HEK293T (cell line): ENCODE measurements at regions not wholly inside any gene's neighbourhood (a gene's known extent, or its start where the extent isn't known, plus 50 kb on each side); places are given as distances from the start of the nearest gene placed in this dataset.

Source experiments
- CTBP1 ChIP-seq: fragments of 450-650 bp; IDR thresholded peaks from 2 replicates; pipeline ENCODE4 v1.6.1; 2016; ENCODE audit warnings: borderline replicate concordance
- ELF4 ChIP-seq: fragments of 450-650 bp; IDR thresholded peaks from 2 replicates; pipeline ENCODE4 v1.6.1; 2017; ENCODE audit warnings: antibody characterized with exemption
- FOXA1 ChIP-seq: fragments of 450-650 bp; IDR thresholded peaks from 2 replicates; pipeline ENCODE4 v1.6.1; 2016; ENCODE audit warnings: mild to moderate bottlenecking
- FOXK2 ChIP-seq: fragments of 450-650 bp; IDR thresholded peaks from 2 replicates; pipeline ENCODE4 v1.6.1; 2016; ENCODE audit warnings: mild to moderate bottlenecking
- FOXM1 ChIP-seq: fragments of 450-650 bp; IDR thresholded peaks from 2 replicates; pipeline ENCODE4 v1.6.1; 2017; ENCODE audit warnings: mild to moderate bottlenecking, borderline replicate concordance
- HDGF ChIP-seq: fragments of 450-650 bp; IDR thresholded peaks from 2 replicates; pipeline ENCODE4 v1.6.1; 2017; ENCODE audit warnings: antibody characterized with exemption, borderline replicate concordance
- NFRKB ChIP-seq: fragments of 450-650 bp; IDR thresholded peaks from 2 replicates; pipeline ENCODE4 v1.6.1; 2016; ENCODE audit warnings: mild to moderate bottlenecking, moderate library complexity
- PKNOX1 ChIP-seq: fragments of 450-650 bp; IDR thresholded peaks from 2 replicates; pipeline ENCODE4 v1.6.1; 2016
- SP1 ChIP-seq: fragments of 450-650 bp; IDR thresholded peaks from 2 replicates; pipeline ENCODE4 v1.6.1; 2017
- SUZ12 ChIP-seq: fragments of 450-650 bp; IDR thresholded peaks from 2 replicates; pipeline ENCODE4 v1.6.1; 2016; ENCODE audit warnings: mild to moderate bottlenecking
- TARDBP ChIP-seq: fragments of 450-650 bp; IDR thresholded peaks from 2 replicates; pipeline ENCODE4 v1.6.1; 2016

DNA sequence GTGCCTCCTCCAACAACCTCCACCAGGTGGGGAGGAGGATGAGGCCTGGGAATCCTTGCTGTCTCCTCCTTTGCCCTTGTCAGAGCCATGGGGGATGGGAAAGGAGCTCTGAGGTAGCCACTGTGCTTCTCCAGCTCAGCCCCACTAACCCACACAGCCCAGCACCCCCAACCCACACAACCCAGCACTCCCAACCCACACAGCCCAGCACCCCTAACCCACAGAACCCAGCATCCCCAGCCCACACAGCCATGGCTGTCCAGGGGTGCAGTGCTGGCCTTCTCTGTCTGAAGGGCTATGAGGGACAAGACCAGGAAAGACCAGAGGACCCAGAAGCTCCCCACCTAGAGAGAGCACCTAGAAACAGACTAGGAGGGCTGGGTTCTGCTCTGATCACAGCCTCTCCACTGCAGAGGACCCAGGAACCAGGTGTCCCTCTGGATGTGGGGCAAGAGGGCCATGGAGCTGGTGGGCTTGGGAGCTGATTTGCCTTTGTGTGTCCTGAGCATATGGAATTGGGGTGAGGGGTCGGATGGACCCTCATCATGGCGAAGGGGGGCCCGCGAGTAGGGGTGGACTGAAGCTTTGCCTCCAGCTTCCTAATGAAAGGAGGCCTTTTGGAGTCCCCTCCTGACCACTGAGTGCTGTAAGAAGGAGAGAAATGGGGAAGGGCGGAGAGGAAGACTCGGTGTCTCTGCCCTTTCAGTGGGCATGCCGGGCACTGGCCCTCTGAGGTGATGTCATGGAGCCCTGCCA, 117.6 kb upstream of the THY1 start:
- no peak for TF ChIP-seq TARDBP
- TF ChIP-seq ELF4, result no peak
- TF ChIP-seq CTBP1, result no peak
- no peak for TF ChIP-seq FOXK2
- TF ChIP-seq PKNOX1, result no peak
- no peak for TF ChIP-seq HDGF
- no peak for TF ChIP-seq SUZ12
- TF ChIP-seq FOXA1, result no peak
- no peak for TF ChIP-seq NFRKB
- TF ChIP-seq SP1, result no peak
- TF ChIP-seq FOXM1, result no peak
